Heart right ventricle (tissue), 16 donors: ENCODE measurements at regions not wholly inside any gene's neighbourhood (a gene's known extent, or its start where the extent isn't known, plus 50 kb on each side); places are given as distances from the start of the nearest gene placed in this dataset.

Experiments used
- ATAC-seq, 8 donors: fragments of 200-7000 bp; cut with Tn5 transposase; one replicate each; pipeline ENCODE4 v1.9.1; 2020; ENCODE audit warnings: mild to moderate bottlenecking in 8 of 8, moderate library complexity in 8 of 8, moderate number of reproducible peaks in 1 of 8
- DNase-seq, 2 donors: peaks; one replicate each; pipeline ENCODE4 v3.0.0-alpha.2; 2020
- H3K27ac ChIP-seq, 10 donors: fragments of 200-600 bp; sonication (generic) in 2 of 10; one replicate each; pipeline versions ENCODE4 v1.5.0 to v1.8.0; 2020 to 2022; ENCODE audit warnings: mild to moderate bottlenecking in 3 of 10
- H3K27me3 ChIP-seq, 7 donors: fragments of 200-600 bp; one replicate each; pipeline ENCODE4 v1.8.0; 2021 to 2022; ENCODE audit warnings: mild to moderate bottlenecking in 2 of 7
- H3K36me3 ChIP-seq, 9 donors: fragments of 200-600 bp; sonication (generic) in 1 of 9; one replicate each; pipeline versions ENCODE4 v1.5.0 to v1.8.0; 2020 to 2022; ENCODE audit warnings: mild to moderate bottlenecking in 2 of 9
- H3K4me1 ChIP-seq, 9 donors: fragments of 200-600 bp; sonication (generic) in 1 of 9; one replicate each; pipeline versions ENCODE4 v1.5.0 to v1.8.0; 2020 to 2022; ENCODE audit warnings: mild to moderate bottlenecking in 4 of 9
- H3K4me3 ChIP-seq, 10 donors: fragments of 200-600 bp; sonication (generic) in 2 of 10; one replicate each; pipeline versions ENCODE4 v1.5.0 to v1.8.0; 2020 to 2022; ENCODE audit warnings: mild to moderate bottlenecking in 7 of 10, moderate library complexity in 2 of 10
- H3K9me3 ChIP-seq, 11 donors: fragments of 200-600 bp in 10 of 11; sonication (generic) in 2 of 11; one replicate each; pipeline versions ENCODE4 v1.5.0 to v1.8.0; 2013 to 2022; ENCODE audit warnings: mild to moderate bottlenecking in 2 of 11, control low read depth in 1 of 11, moderate library complexity in 1 of 11
- WGBS, 2 donors: extraction: QIAGEN DNeasy Blood & Tissue Kit; methylation state at CpG; one replicate each; pipeline ENCODE4 v1.1.7; 2013; ENCODE audit warnings: inconsistent platforms in 1 of 2; 5-methylcytosine and 5-hydroxymethylcytosine counted together
- intact Hi-C, 10 donors: fragments of 100-400 bp; cut with DNase I; formaldehyde crosslinking; loops; one replicate each; pipeline versions ENCODE4 v1.11.1 to v1.14.2; 2022
- TF ChIP-seq, protein P1 (sequence below), 9 donors: fragments of 200-600 bp; sonication (generic) in 2 of 9; IDR thresholded peaks; one replicate each; pipeline versions ENCODE4 v1.5.0 to v1.8.0; 2021 to 2022; ENCODE audit warnings: antibody characterized with exemption in 9 of 9, mild to moderate bottlenecking in 5 of 9, moderate library complexity in 1 of 9
- donor health status: Arrhythmogenic right ventricular cardiomyopathy.
- donor health status: ischemic (EF 13 %, LVEDD 7.1; RV severe dilation, severe dysfunction).
- donor health status: healthy with polysubstance abuse.
- donor health status: DM: no; HTN: yes; CAD: no.
- donor health status: DM: no; HTN: no; CAD: no.
- donor health status: ischemic (EF 25% LVEDD 6.9; RV normal size, moderate dysfunction).
- donor health status: ischemic (EF 25% LVEDD 5.7; RV mildly dilated, moderate dysfunction).
- donor health status: healthy.
- donor health status: DM: yes; HTN: yes; CAD: no.
- donor health status: Ischemic cardiomyopathy.
- donor health status: ischemic (EF 35%, LVEDD 5.7; RV mildly dilated, moderate dysfunction).
- donor health status: nonischemic (EF 11% LVEDD 7.7; RV severe dilation, severe dysfunction).
- donor health status: DM: yes; HTN: yes; CAD: no.
- donor health status: PGD.
- donor health status: ischemic (EF 29% LVEDD 5.4; RV normal size, mild dysfunction).
- donor health status: nonischemic (EF 23%, LVEDD 6.1; RV moderate dilation, normal function).

DNA sequence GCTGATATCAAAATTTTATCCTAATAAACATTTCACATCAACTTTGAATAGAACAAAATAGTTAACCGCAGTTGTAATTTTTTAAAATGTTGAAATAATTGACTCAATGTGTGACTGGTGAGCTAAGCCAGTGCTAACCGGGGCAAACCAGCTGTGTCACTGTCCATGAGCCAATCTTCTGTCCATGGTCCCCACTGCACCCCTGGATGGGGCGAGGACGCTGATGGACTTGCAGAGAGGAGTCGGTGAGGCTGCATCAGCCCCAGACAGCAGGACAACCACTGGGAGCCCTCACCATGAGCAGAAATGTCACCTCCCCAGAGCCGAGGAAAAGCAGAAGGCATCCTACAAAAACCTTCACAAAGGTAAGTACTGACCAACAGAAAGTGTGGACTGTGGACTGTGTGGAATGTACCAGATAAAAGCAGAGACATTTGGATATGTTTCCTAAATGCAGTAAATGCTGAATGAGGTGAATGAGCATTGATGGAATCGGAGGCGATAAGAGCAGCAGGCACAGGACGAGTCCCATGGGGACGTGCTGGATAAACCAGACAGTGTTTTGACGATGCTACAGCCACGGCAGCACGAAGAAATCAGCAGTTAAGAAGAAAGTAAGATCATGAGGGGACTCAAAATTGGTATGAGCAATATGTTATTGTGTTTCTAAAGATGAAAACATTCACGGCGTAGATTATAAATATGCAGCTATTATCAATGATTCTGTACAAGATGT, 115.0 kb upstream of the BACE2 start:
- WGBS, 2 donors, result 77% methylated on average over 15 of the region's 15 CpGs
- H3K27ac ChIP-seq, result no peak overlapping the region
- intact Hi-C loops, result no loop called here
- H3K9me3 ChIP-seq, result no peaks in the 10 kb centered on the region
- DNase-seq (no peak), ATAC-seq (no peak)
- no peaks in the 10 kb centered on the region for H3K4me1 ChIP-seq
- no peaks in the 10 kb centered on the region for H3K36me3 ChIP-seq
- TF ChIP-seq, protein P1, sequence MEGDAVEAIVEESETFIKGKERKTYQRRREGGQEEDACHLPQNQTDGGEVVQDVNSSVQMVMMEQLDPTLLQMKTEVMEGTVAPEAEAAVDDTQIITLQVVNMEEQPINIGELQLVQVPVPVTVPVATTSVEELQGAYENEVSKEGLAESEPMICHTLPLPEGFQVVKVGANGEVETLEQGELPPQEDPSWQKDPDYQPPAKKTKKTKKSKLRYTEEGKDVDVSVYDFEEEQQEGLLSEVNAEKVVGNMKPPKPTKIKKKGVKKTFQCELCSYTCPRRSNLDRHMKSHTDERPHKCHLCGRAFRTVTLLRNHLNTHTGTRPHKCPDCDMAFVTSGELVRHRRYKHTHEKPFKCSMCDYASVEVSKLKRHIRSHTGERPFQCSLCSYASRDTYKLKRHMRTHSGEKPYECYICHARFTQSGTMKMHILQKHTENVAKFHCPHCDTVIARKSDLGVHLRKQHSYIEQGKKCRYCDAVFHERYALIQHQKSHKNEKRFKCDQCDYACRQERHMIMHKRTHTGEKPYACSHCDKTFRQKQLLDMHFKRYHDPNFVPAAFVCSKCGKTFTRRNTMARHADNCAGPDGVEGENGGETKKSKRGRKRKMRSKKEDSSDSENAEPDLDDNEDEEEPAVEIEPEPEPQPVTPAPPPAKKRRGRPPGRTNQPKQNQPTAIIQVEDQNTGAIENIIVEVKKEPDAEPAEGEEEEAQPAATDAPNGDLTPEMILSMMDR (IDR thresholded peaks at IDR 0.05), result no peak
- H3K4me3 ChIP-seq, result no peak overlapping the region
- H3K27me3 ChIP-seq, result peaks cover 0 to 4% (median 0%) of the 10 kb centered on the region in 7 donors

DNA sequence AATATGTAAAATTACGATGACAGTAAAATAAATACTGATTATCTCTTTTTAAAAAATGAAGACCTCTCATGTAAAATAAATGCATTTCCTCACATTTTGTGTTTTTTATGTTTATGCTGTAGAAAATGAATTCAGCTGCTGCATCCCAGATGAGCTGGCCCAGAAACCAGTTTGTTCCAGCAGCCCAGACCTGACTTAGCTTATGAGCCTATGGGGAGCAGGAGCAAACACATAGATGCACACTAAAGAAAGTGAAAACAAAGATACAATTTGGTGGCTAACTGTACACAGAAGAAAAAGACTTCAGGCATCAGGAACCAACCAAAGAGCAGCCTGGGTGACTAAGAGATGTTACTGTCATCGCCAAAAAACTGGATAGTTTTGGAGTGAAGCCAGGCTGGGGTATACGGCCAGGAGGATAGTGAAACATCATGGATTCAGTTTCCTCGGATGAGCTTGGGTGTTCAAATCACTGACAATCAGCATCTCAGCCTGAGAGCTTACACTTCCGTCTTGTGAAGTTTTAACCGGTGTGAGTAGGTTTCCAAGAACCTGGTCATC, 113.9 kb upstream of the BACE2 start:
- DNase-seq (no peak), ATAC-seq (no peak)
- H3K4me1 ChIP-seq, result no peaks in the 10 kb centered on the region
- H3K9me3 ChIP-seq, result peaks cover 0 to 5% (median 0%) of the 10 kb centered on the region in 11 donors
- H3K36me3 ChIP-seq, result no peaks in the 10 kb centered on the region
- WGBS, 2 donors, result 68 to 75% methylated on average over 6 of the region's 6 CpGs
- peaks cover 0 to 4% (median 0%) of the 10 kb centered on the region in 7 donors for H3K27me3 ChIP-seq
- TF ChIP-seq, protein P1 (IDR thresholded peaks at IDR 0.05), result no peak
- intact Hi-C loops, result no loop called here
- H3K27ac ChIP-seq, result no peak overlapping the region
- no peak overlapping the region for H3K4me3 ChIP-seq

DNA sequence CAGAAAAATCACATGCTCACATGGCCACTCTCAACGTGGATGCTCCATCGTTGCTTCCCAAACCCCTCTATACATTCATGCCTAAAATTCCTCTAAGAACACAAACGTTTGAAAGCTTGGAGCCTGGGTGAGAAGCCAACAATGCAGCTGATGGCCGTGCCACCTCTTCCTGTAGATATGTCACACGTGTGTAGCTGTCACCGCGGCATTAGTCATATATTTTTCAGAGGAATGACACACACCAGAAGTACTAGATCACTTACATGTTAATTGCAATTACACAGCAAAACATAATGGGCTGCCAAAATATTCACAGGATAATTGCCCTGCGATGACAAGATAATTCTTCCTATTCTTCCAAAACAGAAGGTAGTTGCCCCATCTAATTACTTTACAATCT, 112.7 kb upstream of the BACE2 start:
- Histone ChIP-seq H3K4me1 (no peaks in the 10 kb centered on the region), H3K9me3 (peaks cover 0 to 5% (median 0%) of the 10 kb centered on the region in 11 donors), H3K4me3 (no peak overlapping the region), H3K36me3 (no peaks in the 10 kb centered on the region), H3K27me3 (peaks cover 0 to 7% (median 0%) of the 10 kb centered on the region in 7 donors), H3K27ac (no peak overlapping the region)
- intact Hi-C loops, result no loop called here
- TF ChIP-seq, protein P1 (IDR thresholded peaks at IDR 0.05), result no peak
- DNase-seq, result no peak
- WGBS, 2 donors, result 68 to 74% methylated on average over 8 of the region's 8 CpGs
- no peak for ATAC-seq

DNA sequence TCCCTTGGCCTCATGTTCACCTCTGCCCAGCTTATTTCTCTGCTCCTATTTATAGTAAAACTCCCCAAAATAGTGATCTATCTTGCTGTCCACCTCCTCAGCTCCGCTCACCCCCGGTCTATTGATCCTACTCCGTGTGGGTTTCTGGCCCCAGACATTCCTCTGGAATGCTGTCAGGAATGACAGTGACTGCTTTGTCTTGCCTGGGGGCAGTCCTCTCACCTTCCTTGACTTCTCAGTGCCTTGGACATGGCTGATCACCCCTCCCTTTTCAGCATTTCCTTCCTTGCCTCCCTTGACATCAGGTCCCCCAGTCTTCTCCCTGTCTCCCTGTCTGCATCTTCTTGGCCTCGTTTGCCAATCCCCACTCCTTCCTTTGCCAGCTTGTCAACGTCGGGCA, 108.1 kb upstream of the BACE2 start:
- WGBS, 2 donors, result 67 to 69% methylated on average over 6 of the region's 6 CpGs
- ATAC-seq (no peak), DNase-seq (no peak)
- H3K9me3 ChIP-seq, result peaks cover 0 to 5% (median 0%) of the 10 kb centered on the region in 11 donors
- intact Hi-C loops, result loop anchor here in 5 of 10 donors (10.0 kb wide), 3 partner anchors 215 to 915 kb away; partner anchors contain the start of gene DSCAM (in 1 of the 5)
- TF ChIP-seq, protein P1 (IDR thresholded peaks at IDR 0.05), result no peak
- peaks cover 0 to 13% (median 0%) of the 10 kb centered on the region in 7 donors for H3K27me3 ChIP-seq
- no peak overlapping the region for H3K27ac ChIP-seq
- H3K4me1 ChIP-seq, result peaks cover 0 to 6% (median 0%) of the 10 kb centered on the region in 9 donors
- no peak overlapping the region for H3K4me3 ChIP-seq
- H3K36me3 ChIP-seq, result no peaks in the 10 kb centered on the region
